NT2/D1 (cell line): ENCODE measurements at regions not wholly inside any gene's neighbourhood (a gene's known extent, or its start where the extent isn't known, plus 50 kb on each side); places are given as distances from the start of the nearest gene placed in this dataset.

ENCODE experiments used
- DNase-seq: peaks from one replicate; pipeline ENCODE4 v3.0.0-alpha.2; 2011; ENCODE audit warnings: low read depth, low spot score
- H3K27me3 ChIP-seq: 2 replicates; pipeline ENCODE4 v1.6.0; 2011; ENCODE audit warnings: mild to moderate bottlenecking; ENCODE audit not compliant: insufficient read length, insufficient read depth
- H3K36me3 ChIP-seq: 2 replicates; pipeline ENCODE4 v1.6.1; 2011; ENCODE audit warnings: mild to moderate bottlenecking, low read length, mixed read lengths; ENCODE audit not compliant: insufficient read depth, insufficient read length
- H3K4me1 ChIP-seq: 2 replicates; pipeline ENCODE4 v1.5.1; 2011; ENCODE audit not compliant: insufficient read depth, insufficient read length
- H3K4me3 ChIP-seq: 2 replicates; pipeline ENCODE4 v1.5.1; 2011; ENCODE audit warnings: low read depth; ENCODE audit not compliant: insufficient read length
- H3K9ac ChIP-seq: 2 replicates; pipeline ENCODE4 v1.6.0; 2011; ENCODE audit warnings: low read depth; ENCODE audit not compliant: insufficient read length
- H3K9me3 ChIP-seq: 2 replicates; pipeline ENCODE4 v1.5.1; 2011; ENCODE audit warnings: mild to moderate bottlenecking, low read length; ENCODE audit not compliant: insufficient read depth
- SUZ12 ChIP-seq: IDR thresholded peaks from 2 replicates; pipeline ENCODE4 v1.6.1; 2011; ENCODE audit not compliant: insufficient read length, insufficient read depth; ENCODE audit errors: extremely low read depth
- YY1 ChIP-seq: IDR thresholded peaks from 2 replicates; pipeline ENCODE4 v1.6.1; 2011; ENCODE audit not compliant: insufficient read length, insufficient read depth
- ZNF274 ChIP-seq: IDR thresholded peaks from 2 replicates; pipeline ENCODE4 v1.6.1; 2011; ENCODE audit warnings: mild to moderate bottlenecking, low read depth, low read length

DNA sequence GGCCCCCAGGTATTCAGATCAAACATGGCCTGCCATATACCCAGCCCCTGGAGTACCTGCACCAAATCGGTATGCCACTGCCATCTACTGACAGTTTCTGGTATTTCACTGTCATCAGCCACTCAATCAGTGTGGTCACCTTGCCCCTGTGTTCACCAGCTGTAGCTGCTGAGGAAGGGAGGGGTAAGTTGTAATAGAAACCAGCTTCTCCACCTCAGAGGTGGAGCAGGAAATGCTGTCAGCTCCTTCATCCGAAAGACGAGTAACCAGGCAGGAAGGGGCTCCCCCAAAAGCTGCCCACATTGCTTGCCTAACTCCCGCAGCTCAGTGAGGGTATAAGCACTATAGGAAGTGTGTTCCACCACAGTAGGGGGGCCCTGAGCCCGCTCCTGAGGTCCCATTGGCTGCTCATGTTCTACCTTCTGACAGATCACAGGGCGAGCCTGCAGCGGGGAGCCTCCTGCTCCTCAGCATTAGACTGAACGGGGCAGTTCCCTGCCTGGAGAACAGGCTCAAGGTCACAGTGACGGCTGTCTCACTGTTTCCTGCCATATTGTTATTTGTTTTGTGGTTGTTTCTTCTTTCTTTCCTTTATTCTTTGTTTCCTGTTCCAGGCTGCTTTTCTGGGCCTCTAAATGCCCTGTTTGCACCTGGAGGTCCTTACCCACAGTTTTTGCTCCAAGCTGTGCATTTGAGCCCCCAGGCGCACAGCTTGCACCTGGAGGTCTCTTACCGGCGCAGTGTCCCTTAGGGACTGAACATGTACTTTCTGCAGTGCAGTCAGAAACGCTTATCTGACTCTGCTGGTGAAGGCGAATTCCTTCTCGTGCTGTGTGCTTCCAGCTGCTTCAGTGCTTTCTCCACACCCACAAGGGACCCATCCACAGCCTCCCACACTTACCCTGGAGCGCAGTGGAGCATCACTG, 1638.3 kb downstream of the MRPL39 start:
- H3K9ac ChIP-seq, result no peak overlapping the region
- H3K4me3 ChIP-seq, result no peak overlapping the region
- no peaks in the 10 kb centered on the region for H3K9me3 ChIP-seq
- peaks cover 2% of the 10 kb centered on the region for H3K4me1 ChIP-seq
- TF ChIP-seq SUZ12 (no peak), ZNF274 (no peak), YY1 (no peak)
- H3K27me3 ChIP-seq, result no peaks in the 10 kb centered on the region
- peak; percentile 75 for DNase-seq
- no peaks in the 10 kb centered on the region for H3K36me3 ChIP-seq

DNA sequence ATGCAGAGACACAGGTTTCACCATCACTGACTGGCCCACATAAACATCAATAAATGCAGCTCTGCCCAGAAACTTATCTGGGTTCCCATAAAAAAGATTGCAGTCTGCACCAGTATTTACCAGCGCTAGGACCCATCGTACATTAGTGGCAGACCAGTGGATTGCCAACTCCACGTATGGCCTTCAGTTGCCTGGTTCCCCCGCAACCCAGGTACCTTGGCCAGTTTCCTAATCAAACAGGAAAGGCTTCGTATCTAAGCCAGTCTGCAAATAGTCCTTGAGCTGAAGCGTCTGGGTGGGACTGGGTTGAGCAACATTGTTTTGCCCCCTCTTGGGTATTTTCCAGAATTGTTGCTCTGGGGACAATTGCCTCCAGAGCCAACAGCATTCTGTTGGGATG, 1639.3 kb downstream of the MRPL39 start:
- DNase-seq, result no peak
- H3K4me3 ChIP-seq, result no peak overlapping the region
- no peak for TF ChIP-seq SUZ12
- TF ChIP-seq YY1, result no peak
- no peak for TF ChIP-seq ZNF274
- H3K9me3 ChIP-seq, result no peaks in the 10 kb centered on the region
- no peaks in the 10 kb centered on the region for H3K36me3 ChIP-seq
- H3K9ac ChIP-seq, result no peak overlapping the region
- no peaks in the 10 kb centered on the region for H3K27me3 ChIP-seq
- peaks cover 2% of the 10 kb centered on the region for H3K4me1 ChIP-seq

DNA sequence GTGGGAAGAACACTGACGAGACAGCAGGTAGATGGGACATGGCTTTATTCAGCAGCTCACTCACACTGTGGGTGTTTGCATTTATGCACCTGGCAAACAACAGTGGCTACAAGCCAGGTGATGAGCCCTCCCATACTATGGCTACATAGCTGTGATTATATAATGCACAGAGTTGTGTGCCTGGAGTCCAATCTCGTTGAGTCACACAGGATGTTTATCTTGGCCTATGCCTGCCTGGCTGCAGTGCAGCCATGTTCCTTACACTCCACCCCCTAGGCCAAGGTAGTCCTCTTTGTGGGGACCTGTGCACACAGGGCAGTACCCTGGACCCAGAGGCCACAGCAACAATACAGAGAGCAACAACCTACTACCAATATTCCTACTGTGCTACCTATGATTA, 1643.8 kb downstream of the MRPL39 start:
- Histone ChIP-seq H3K4me3 (no peak overlapping the region), H3K36me3 (no peaks in the 10 kb centered on the region), H3K27me3 (no peaks in the 10 kb centered on the region), H3K9me3 (no peaks in the 10 kb centered on the region), H3K9ac (no peak overlapping the region), H3K4me1 (no peaks in the 10 kb centered on the region)
- DNase-seq, result no peak
- TF ChIP-seq ZNF274, result no peak
- no peak for TF ChIP-seq YY1
- TF ChIP-seq SUZ12, result no peak

DNA sequence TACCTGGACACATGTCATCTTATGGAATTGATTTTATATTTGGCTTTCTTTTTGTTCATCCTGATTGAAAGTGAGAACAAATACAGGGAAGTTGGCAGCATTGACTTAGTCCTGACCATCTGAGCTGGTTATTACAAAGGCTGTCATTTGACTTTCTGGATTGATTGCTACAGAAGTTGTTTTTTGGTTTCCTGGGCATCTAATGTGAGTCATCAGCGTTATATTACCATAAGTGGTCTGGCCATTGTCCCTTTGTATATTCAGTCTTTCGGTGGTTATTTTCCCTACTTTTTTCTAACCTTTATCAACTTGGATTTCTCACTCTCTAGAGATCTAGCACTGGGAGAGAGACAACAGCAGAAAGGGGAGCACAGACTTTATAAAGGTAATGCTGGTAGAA, 1646.5 kb downstream of the MRPL39 start:
- no peak for DNase-seq
- Histone ChIP-seq H3K36me3 (no peaks in the 10 kb centered on the region), H3K9ac (no peak overlapping the region), H3K4me3 (no peak overlapping the region), H3K9me3 (no peaks in the 10 kb centered on the region), H3K4me1 (no peaks in the 10 kb centered on the region), H3K27me3 (no peaks in the 10 kb centered on the region)
- TF ChIP-seq SUZ12 (no peak), YY1 (no peak), ZNF274 (no peak)

DNA sequence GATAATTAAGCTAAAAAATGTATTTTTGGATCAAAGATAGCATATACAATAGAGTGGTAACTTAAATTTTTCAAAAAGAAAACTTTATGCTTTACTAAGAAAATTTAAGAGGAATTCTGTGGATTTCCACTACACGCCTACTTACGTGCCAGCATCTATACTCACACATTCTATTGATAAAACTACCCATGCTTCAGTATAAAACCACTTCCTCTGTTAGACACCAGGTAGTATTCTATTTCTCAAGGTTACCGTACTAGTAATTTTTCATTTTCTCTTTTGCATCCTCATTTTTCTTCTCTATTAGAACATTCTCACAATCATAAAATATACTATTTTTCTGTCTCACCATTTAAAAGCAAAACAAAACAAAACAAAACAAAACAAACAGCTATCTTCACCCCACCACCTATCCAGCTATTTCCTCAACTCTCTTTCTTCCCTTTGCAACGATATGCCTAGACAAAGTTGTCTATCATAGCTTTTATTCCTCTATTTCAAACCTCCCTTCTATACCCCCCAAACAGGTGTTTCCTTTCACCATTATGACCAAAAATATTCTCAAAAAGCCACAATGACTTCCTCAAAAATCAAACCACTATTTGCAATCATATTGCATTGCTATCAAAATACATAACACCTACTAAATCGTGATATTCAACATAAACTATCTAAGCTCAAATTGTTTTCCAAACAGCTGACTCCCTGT, 1652.0 kb downstream of the MRPL39 start:
- no peak for TF ChIP-seq ZNF274
- no peak for TF ChIP-seq SUZ12
- H3K9me3 ChIP-seq, result no peaks in the 10 kb centered on the region
- H3K4me3 ChIP-seq, result no peak overlapping the region
- no peak for DNase-seq
- H3K27me3 ChIP-seq, result no peaks in the 10 kb centered on the region
- no peaks in the 10 kb centered on the region for H3K36me3 ChIP-seq
- H3K9ac ChIP-seq, result no peak overlapping the region
- no peaks in the 10 kb centered on the region for H3K4me1 ChIP-seq

GRCh38 chr21:23952269-23952668, 1655.0 kb downstream of the MRPL39 start:
- H3K4me1 ChIP-seq, result no peaks in the 10 kb centered on the region
- H3K9ac ChIP-seq, result no peak overlapping the region
- H3K36me3 ChIP-seq, result no peaks in the 10 kb centered on the region
- no peaks in the 10 kb centered on the region for H3K9me3 ChIP-seq
- H3K4me3 ChIP-seq, result no peak overlapping the region
- no peak for DNase-seq
- no peaks in the 10 kb centered on the region for H3K27me3 ChIP-seq
- TF ChIP-seq YY1 (no peak), SUZ12 (no peak), ZNF274 (no peak)

- H3K9me3 ChIP-seq, result no peaks in the 10 kb centered on the region
- no peak overlapping the region for H3K4me3 ChIP-seq
- H3K4me1 ChIP-seq, result no peaks in the 10 kb centered on the region
- H3K9ac ChIP-seq, result no peak overlapping the region
- H3K27me3 ChIP-seq, result no peaks in the 10 kb centered on the region
- H3K36me3 ChIP-seq, result no peaks in the 10 kb centered on the region
- no peak for DNase-seq
- no peak for TF ChIP-seq SUZ12
- TF ChIP-seq YY1, result no peak
- TF ChIP-seq ZNF274, result no peak
Observed at GRCh38 chr21:23951251-23951650, 1656.0 kb downstream of the MRPL39 start.
